Activated naive CD4-positive, alpha-beta T cell treated with anti-CD3 and anti-CD28 coated beads, Interleukin-2, amount 50 U/mL, for 72 hours (primary cell): ENCODE measurements at regions not wholly inside any gene's neighbourhood (a gene's known extent, or its start where the extent isn't known, plus 50 kb on each side); places are given as distances from the start of the nearest gene placed in this dataset.

ENCODE experiments used
- ATAC-seq, 2 donors: fragments of 150-1000 bp; cut with Tn5 transposase; 2 replicates each; pipeline ENCODE4 v1.10.0; 2021; ENCODE audit warnings: mild to moderate bottlenecking in 2 of 2, moderate library complexity in 2 of 2
- DNase-seq, 2 donors: peaks; one replicate each; pipeline ENCODE4 v3.0.0; 2021 to 2022; ENCODE audit warnings: low spot score in 2 of 2
- H3K27ac Mint-ChIP-seq, 2 donors: one replicate each; pipeline ENCODE4 v1.8.0; 2022; ENCODE audit warnings: mild to moderate bottlenecking in 2 of 2, mixed read lengths in 2 of 2
- H3K36me3 Mint-ChIP-seq, 2 donors: one replicate each; pipeline ENCODE4 v1.8.0; 2022; ENCODE audit warnings: mixed read lengths in 2 of 2
- H3K9me3 Mint-ChIP-seq, 2 donors: one replicate each; pipeline ENCODE4 v1.8.0; 2022; ENCODE audit warnings: mixed read lengths in 2 of 2

- DNase-seq, result no peak
These were observed 76.6 kb upstream of the NRIP1 start for GRCh38 chr21:15141261-15141970.

GRCh38 chr21:15144026-15144425, 79.2 kb upstream of the NRIP1 start:
- ATAC-seq, result no peak
- H3K36me3 Mint-ChIP-seq, result no peaks in the 10 kb centered on the region

More at GRCh38 chr21:15141261-15141970, 76.6 kb upstream of the NRIP1 start:
- Mint-ChIP-seq H3K9me3 (no peaks in the 10 kb centered on the region), H3K36me3 (no peaks in the 10 kb centered on the region), H3K27ac (no peak overlapping the region)
- ATAC-seq, result no peak

GRCh38 chr21:15148437-15148836, 83.6 kb upstream of the NRIP1 start:
- no peak for DNase-seq
- Mint-ChIP-seq H3K36me3 (no peaks in the 10 kb centered on the region), H3K27ac (no peak overlapping the region), H3K9me3 (peaks cover 0 to 9% of the 10 kb centered on the region in 2 donors)
- ATAC-seq, result no peak

More at GRCh38 chr21:15144026-15144425, 79.2 kb upstream of the NRIP1 start:
- no peak overlapping the region for H3K27ac Mint-ChIP-seq
- DNase-seq, result no peak
- no peaks in the 10 kb centered on the region for H3K9me3 Mint-ChIP-seq

DNA sequence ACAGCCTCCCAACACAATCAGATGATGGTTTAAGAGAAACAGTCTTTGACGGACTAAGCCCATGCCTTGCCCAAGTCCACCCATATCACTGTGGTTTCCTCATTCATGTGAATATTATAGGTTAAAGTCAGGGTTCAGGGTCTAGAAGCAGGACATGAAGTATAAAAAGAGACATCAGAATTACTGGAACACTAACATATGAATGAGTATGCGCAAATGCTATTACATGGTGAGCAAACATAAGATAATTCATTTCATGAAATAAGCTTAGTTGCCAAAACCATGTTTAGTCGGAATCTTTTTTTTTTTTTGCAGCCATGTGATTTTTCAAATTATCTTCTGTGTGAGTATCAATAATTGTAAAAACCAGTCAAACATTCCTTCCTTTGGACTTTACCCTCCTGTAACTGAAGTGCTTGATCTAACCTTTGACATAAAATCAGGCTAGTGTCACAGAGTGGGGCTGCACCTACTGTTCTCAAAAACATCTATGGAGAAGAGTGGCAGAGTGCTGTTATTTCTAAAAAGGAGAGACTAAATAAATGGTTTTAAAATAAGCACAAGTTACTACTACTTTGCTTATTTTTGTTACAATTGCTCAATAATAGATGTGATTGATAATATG, 84.9 kb upstream of the NRIP1 start:
- DNase-seq, result no peak
- H3K36me3 Mint-ChIP-seq, result peaks cover 2 to 3% of the 10 kb centered on the region in 2 donors
- no peak for ATAC-seq
- peaks cover 6 to 17% of the 10 kb centered on the region in 2 donors for H3K9me3 Mint-ChIP-seq
- no peak overlapping the region for H3K27ac Mint-ChIP-seq

DNA sequence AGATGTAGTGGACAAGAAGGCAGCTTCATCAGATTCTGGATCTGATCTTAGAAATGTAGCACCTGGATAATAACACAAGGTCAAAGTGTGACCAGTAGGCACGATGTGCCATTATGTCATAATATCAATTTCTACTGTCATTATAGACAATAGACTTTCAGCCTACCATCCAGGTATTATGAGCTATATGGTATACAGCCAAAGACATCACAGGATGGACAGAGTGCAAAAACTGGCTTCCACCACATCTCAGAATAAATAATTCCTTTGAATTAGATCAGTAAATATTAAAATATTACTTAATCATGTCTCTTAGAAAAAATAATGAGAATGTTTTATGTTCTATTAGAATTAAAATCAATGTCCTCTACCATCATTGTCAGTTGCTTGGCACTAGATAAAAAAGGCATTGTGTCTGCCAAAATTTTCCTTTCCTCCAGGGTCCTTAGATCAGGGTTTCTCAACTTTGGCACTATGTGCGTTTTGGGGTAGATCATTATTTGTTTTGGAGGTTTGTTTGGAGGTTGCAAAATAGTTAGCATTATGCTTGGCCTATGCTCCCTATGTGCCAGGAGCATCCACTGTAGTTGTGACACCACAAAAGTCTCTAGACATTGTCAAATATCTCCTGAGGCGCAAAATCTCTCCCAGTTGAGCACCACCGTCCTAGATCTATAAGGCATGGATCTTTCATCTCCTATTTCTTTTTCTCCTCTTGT, 86.7 kb upstream of the NRIP1 start:
- DNase-seq (no peak), ATAC-seq (no peak)
- peaks cover 8 to 24% of the 10 kb centered on the region in 2 donors for H3K9me3 Mint-ChIP-seq
- H3K36me3 Mint-ChIP-seq, result peaks cover 6% of the 10 kb centered on the region in 2 donors
- no peak overlapping the region for H3K27ac Mint-ChIP-seq

- Mint-ChIP-seq H3K9me3 (peaks cover 12 to 32% of the 10 kb centered on the region in 2 donors), H3K27ac (peak overlapping the region in 1 of 2 donors; percentile 3), H3K36me3 (peaks cover 6 to 13% of the 10 kb centered on the region in 2 donors)
- ATAC-seq (no peak), DNase-seq (no peak)
These were observed 87.8 kb upstream of the NRIP1 start for GRCh38 chr21:15152591-15152990.

GRCh38 chr21:15159382-15160020, 94.7 kb upstream of the NRIP1 start:
- no peak overlapping the region for H3K27ac Mint-ChIP-seq
- DNase-seq (no peak), ATAC-seq (no peak)
- peaks cover 15 to 25% of the 10 kb centered on the region in 2 donors for H3K9me3 Mint-ChIP-seq
- peaks cover 5 to 19% of the 10 kb centered on the region in 2 donors for H3K36me3 Mint-ChIP-seq

DNA sequence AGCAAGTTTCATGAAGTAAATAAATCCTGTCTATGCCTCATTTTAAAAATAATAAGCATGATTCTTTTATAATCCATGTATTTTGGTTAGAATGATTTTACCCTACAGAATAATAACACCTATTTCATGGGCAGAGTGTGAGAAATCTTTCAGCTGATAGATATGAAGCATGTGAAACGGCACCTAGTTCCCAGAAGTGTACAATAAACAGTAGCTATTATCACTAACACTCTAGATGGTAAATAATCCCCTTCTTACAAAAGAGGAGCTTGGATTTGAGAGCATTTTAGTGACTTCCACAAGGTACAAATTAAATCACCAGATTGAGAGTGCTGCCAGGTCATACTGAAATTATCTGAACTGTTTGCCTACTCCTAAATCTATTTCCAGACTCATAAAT, 95.3 kb upstream of the NRIP1 start:
- no peak for ATAC-seq
- no peak overlapping the region for H3K27ac Mint-ChIP-seq
- DNase-seq, result no peak
- H3K9me3 Mint-ChIP-seq, result peaks cover 11 to 20% of the 10 kb centered on the region in 2 donors
- peaks cover 0 to 13% of the 10 kb centered on the region in 2 donors for H3K36me3 Mint-ChIP-seq

DNA sequence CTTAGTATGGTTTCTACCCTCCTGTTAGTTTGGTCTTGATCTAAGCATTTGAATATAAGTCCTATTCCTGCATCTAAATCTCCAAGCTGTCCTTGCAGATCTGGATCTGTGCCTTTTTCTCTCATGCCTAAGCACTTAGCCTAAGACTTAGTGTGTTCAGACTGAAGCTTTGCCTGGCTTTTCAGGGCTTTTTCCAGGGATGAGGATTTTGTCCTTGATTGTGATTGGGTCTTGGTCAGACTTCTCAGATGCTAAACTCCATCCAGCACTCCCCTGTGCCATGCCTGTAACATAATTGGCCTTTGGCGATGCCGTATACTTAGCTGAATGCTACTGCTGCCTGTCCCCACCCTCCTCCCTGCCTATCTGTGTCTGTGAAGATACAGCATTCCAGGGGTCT, 98.1 kb upstream of the NRIP1 start:
- Mint-ChIP-seq H3K36me3 (peaks cover 0 to 4% of the 10 kb centered on the region in 2 donors), H3K27ac (no peak overlapping the region), H3K9me3 (peaks cover 3 to 4% of the 10 kb centered on the region in 2 donors)
- ATAC-seq (no peak), DNase-seq (no peak)

- Mint-ChIP-seq H3K36me3 (no peaks in the 10 kb centered on the region), H3K9me3 (no peaks in the 10 kb centered on the region), H3K27ac (peak overlapping the region in 1 of 2 donors; percentile 46)
- DNase-seq (no peak), ATAC-seq (no peak)
These were observed 99.5 kb upstream of the NRIP1 start for GRCh38 chr21:15164273-15164672.

- H3K27ac Mint-ChIP-seq, result peak overlapping the region in 1 of 2 donors; percentile 46
- no peaks in the 10 kb centered on the region for H3K36me3 Mint-ChIP-seq
- no peak for ATAC-seq
- no peaks in the 10 kb centered on the region for H3K9me3 Mint-ChIP-seq
- DNase-seq, result no peak
These were observed 100.0 kb upstream of the NRIP1 start for GRCh38 chr21:15164678-15165303.

DNA sequence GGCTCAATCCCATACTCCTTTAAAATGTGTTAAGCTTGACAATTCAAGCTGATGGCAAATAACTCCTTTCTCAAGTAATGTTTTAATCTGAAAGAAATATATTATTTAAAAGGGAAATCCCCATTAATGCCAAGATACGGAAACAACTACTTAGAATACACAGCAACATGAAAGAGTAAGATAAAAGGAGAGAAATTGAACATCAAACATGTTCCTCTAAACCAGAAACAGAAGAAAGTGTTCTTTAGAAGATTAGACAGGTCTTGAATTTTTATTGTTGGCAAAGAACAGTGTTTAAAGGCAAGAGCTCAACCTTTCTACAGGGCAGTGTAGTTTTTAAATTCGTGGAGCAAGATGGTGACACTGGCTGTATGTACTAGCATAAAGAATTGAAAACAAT, 105.8 kb upstream of the NRIP1 start:
- no peaks in the 10 kb centered on the region for H3K9me3 Mint-ChIP-seq
- H3K27ac Mint-ChIP-seq, result no peak overlapping the region
- ATAC-seq, result no peak
- H3K36me3 Mint-ChIP-seq, result no peaks in the 10 kb centered on the region
- no peak for DNase-seq

DNA sequence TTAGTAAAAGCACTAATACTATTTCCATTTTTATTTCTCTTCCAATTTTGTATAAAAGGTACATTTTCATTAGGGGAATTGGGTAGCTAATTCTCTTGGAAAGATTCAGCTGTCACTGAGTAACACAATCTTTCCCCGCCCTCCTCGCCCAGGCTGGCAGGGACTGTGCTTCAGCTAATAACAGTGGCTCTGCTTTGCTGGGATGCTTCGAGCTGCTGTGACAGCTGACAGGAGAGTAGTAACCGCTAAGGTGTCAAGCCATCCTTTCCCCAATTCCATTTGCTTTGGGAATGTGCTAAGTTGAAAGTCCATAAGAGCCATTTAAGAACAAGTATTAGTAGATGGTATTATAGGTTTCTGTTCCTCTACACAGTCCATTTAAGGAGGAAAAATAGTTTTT, 106.7 kb upstream of the NRIP1 start:
- DNase-seq (no peak), ATAC-seq (no peak)
- Mint-ChIP-seq H3K9me3 (no peaks in the 10 kb centered on the region), H3K27ac (no peak overlapping the region), H3K36me3 (no peaks in the 10 kb centered on the region)

- Mint-ChIP-seq H3K27ac (no peak overlapping the region), H3K36me3 (no peaks in the 10 kb centered on the region), H3K9me3 (no peaks in the 10 kb centered on the region)
- ATAC-seq (no peak), DNase-seq (no peak)
These were observed 108.2 kb upstream of the NRIP1 start for GRCh38 chr21:15172963-15173362.

- Mint-ChIP-seq H3K27ac (no peak overlapping the region), H3K36me3 (no peaks in the 10 kb centered on the region), H3K9me3 (peaks cover 0 to 2% of the 10 kb centered on the region in 2 donors)
- DNase-seq, result no peak
- no peak for ATAC-seq
These were observed 110.1 kb upstream of the NRIP1 start for GRCh38 chr21:15174923-15175322.

GRCh38 chr21:15182731-15183130, 117.9 kb upstream of the NRIP1 start:
- no peak overlapping the region for H3K27ac Mint-ChIP-seq
- no peaks in the 10 kb centered on the region for H3K36me3 Mint-ChIP-seq
- H3K9me3 Mint-ChIP-seq, result peaks cover 2 to 5% of the 10 kb centered on the region in 2 donors
- ATAC-seq (no peak), DNase-seq (no peak)
